Loucy (cell line): ENCODE measurements at regions not wholly inside any gene's neighbourhood (a gene's known extent, or its start where the extent isn't known, plus 50 kb on each side); places are given as distances from the start of the nearest gene placed in this dataset.

ENCODE experiments used
- H2AFZ ChIP-seq: fragments of 200-600 bp; sonication (generic); 2 replicates; pipeline ENCODE4 v1.6.0; 2016; ENCODE audit warnings: antibody characterized with exemption, mild to moderate bottlenecking, low read length, moderate library complexity
- H3F3A ChIP-seq: fragments of 200-600 bp; 2 replicates; pipeline ENCODE4 v1.6.0; 2016; ENCODE audit warnings: antibody characterized with exemption, low read depth, mild to moderate bottlenecking
- H3K27me3 ChIP-seq: fragments of 200-600 bp; sonication (generic); 2 replicates; pipeline ENCODE4 v1.6.1; 2014; ENCODE audit warnings: low read length, mild to moderate bottlenecking; ENCODE audit not compliant: insufficient read depth, poor library complexity, severe bottlenecking
- H3K36me3 ChIP-seq: fragments of 200-600 bp; sonication (generic); 2 replicates; pipeline ENCODE4 v1.6.1; 2016; ENCODE audit warnings: low read length; ENCODE audit not compliant: insufficient read depth
- H3K4me1 ChIP-seq: fragments of 200-600 bp; sonication (generic); 2 replicates; pipeline ENCODE4 v1.5.1; 2014; ENCODE audit warnings: low read length, mild to moderate bottlenecking; ENCODE audit not compliant: insufficient read depth, poor library complexity, severe bottlenecking
- H3K4me2 ChIP-seq: fragments of 200-600 bp; sonication (generic); 2 replicates; pipeline ENCODE4 v1.6.0; 2014; ENCODE audit warnings: antibody characterized with exemption, low read length, low read depth, mild to moderate bottlenecking; ENCODE audit not compliant: poor library complexity, severe bottlenecking
- H3K4me3 ChIP-seq: fragments of 200-600 bp; sonication (generic); 2 replicates; pipeline ENCODE4 v1.5.1; 2014; ENCODE audit warnings: low read length, mild to moderate bottlenecking, mixed read lengths; ENCODE audit not compliant: poor library complexity, severe bottlenecking
- H3K79me2 ChIP-seq: fragments of 200-600 bp; sonication (generic); 2 replicates; pipeline ENCODE4 v1.6.1; 2014; ENCODE audit warnings: low read length; ENCODE audit not compliant: insufficient read depth
- H3K9ac ChIP-seq: fragments of 200-600 bp; sonication (generic); 2 replicates; pipeline ENCODE4 v1.6.0; 2014; ENCODE audit warnings: mild to moderate bottlenecking, low read depth, low read length, moderate library complexity; ENCODE audit not compliant: poor library complexity, severe bottlenecking
- H3K9me2 ChIP-seq: fragments of 200-600 bp; sonication (generic); replicated peaks from 2 replicates; pipeline ENCODE4 v1.6.1; 2016; ENCODE audit warnings: low read depth, low read length, mixed read lengths
- H3K9me3 ChIP-seq: fragments of 200-600 bp; sonication (generic); 2 replicates; pipeline ENCODE4 v1.6.1; 2014; ENCODE audit warnings: mild to moderate bottlenecking, antibody characterized with exemption, low read length, low read depth; ENCODE audit not compliant: insufficient read depth
- H4K20me1 ChIP-seq: fragments of 200-600 bp; sonication (generic); 2 replicates; pipeline ENCODE4 v1.6.0; 2014; ENCODE audit warnings: antibody characterized with exemption, low read length, mild to moderate bottlenecking; ENCODE audit not compliant: insufficient read depth, poor library complexity, severe bottlenecking
- CTCF ChIP-seq: fragments of 200-600 bp; sonication (generic); conservative IDR thresholded peaks from 2 replicates; pipeline ENCODE4 v1.5.1; 2014; ENCODE audit warnings: mild to moderate bottlenecking, antibody characterized with exemption, low read length
- EZH2phosphoT487 ChIP-seq: fragments of 200-600 bp; IDR thresholded peaks from 2 replicates; pipeline ENCODE4 v1.6.1; 2018; ENCODE audit warnings: antibody characterized with exemption, mild to moderate bottlenecking, moderate library complexity, borderline replicate concordance

GRCh38 chr3:10706740-10707399, 109.2 kb upstream of the SLC6A11 start:
- no peak overlapping the region for H3K4me3 ChIP-seq
- H3K9ac ChIP-seq, result no peak overlapping the region
- no peaks in the 10 kb centered on the region for H4K20me1 ChIP-seq

GRCh38 chr3:10707400-10708215, 108.4 kb upstream of the SLC6A11 start:
- H3K36me3 ChIP-seq, result no peaks in the 10 kb centered on the region
- no peaks in the 10 kb centered on the region for H3F3A ChIP-seq
- no peak overlapping the region for H2AFZ ChIP-seq
- H4K20me1 ChIP-seq, result no peaks in the 10 kb centered on the region
- H3K9me2 ChIP-seq, result no peaks in the 10 kb centered on the region
- H3K4me3 ChIP-seq, result no peak overlapping the region
- H3K4me2 ChIP-seq, result no peak overlapping the region
- TF ChIP-seq EZH2phosphoT487, result no peak
- no peak for TF ChIP-seq CTCF
- H3K79me2 ChIP-seq, result no peaks in the 10 kb centered on the region
- H3K4me1 ChIP-seq, result no peaks in the 10 kb centered on the region
- H3K9me3 ChIP-seq, result no peaks in the 10 kb centered on the region
- no peak overlapping the region for H3K9ac ChIP-seq
- H3K27me3 ChIP-seq, result no peaks in the 10 kb centered on the region

More at GRCh38 chr3:10706740-10707399, 109.2 kb upstream of the SLC6A11 start:
- Histone ChIP-seq H2AFZ (no peak overlapping the region), H3K9me2 (no peaks in the 10 kb centered on the region), H3K4me1 (no peaks in the 10 kb centered on the region), H3K4me2 (no peak overlapping the region), H3F3A (no peaks in the 10 kb centered on the region), H3K9me3 (no peaks in the 10 kb centered on the region), H3K36me3 (no peaks in the 10 kb centered on the region), H3K27me3 (no peaks in the 10 kb centered on the region), H3K79me2 (no peaks in the 10 kb centered on the region)
- TF ChIP-seq CTCF (no peak), EZH2phosphoT487 (no peak)

- Histone ChIP-seq H3F3A (no peaks in the 10 kb centered on the region), H3K79me2 (no peaks in the 10 kb centered on the region), H3K4me2 (no peak overlapping the region), H3K4me1 (no peaks in the 10 kb centered on the region), H4K20me1 (no peaks in the 10 kb centered on the region), H3K9me2 (no peaks in the 10 kb centered on the region), H3K36me3 (no peaks in the 10 kb centered on the region), H2AFZ (no peak overlapping the region), H3K9me3 (no peaks in the 10 kb centered on the region), H3K4me3 (no peak overlapping the region), H3K27me3 (no peaks in the 10 kb centered on the region), H3K9ac (no peak overlapping the region)
- TF ChIP-seq CTCF (no peak), EZH2phosphoT487 (no peak)
Observed at GRCh38 chr3:10708216-10708893, 107.7 kb upstream of the SLC6A11 start.
